ENCODE measurements at regions not wholly inside any gene's neighbourhood (a gene's known extent, or its start where the extent isn't known, plus 50 kb on each side); places are given as distances from the start of the nearest gene placed in this dataset.
"Not testable (repeated sequence)": the region's sequence is repeated elsewhere in the genome, so short reads cannot be mapped to it uniquely, and the experiment has no call there.

DNA sequence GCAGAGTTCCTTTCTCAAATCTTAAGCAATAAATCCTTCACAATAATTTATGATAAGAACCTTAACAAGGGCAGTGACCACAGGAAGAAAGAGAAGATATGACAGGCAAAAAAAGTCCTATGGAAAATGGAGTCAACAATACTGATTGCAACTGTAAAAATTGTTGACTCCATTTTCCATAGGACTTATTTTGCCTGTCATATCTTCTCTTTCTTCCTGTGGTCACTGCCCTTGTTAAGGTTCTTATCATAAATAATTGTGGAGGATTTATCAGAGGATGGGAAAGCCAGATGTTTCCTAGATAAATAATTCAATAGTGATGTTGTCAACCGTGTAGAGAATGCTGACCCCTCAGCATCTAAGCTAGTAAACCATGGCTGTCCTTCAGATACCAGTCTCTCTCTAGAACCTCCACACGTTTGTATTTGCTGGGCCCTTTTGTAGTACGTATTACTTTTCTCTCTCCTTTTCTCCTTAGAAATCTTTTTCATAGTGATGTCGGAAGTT, 172.6 kb upstream of the BET1 start:
- DNase-seq, result no peak

DNA sequence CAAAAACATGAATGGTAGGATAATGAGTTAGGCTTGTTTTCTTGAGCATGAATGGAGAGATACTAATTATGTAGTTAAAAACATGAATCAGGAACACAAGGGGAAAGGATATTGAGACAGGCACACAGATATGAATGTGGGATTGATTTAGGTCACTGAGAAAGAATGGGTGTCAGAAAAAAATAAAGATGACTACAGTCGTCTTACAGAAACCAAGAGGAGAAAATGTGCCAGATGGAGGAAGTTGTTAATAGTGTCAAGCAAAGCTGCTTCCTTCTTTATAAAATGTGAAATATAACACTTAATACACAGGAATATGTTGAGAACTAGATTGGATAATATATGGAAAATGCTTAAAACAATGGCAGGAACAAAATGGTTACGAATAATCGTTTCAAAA, 173.3 kb upstream of the BET1 start:
- no peak for DNase-seq

DNA sequence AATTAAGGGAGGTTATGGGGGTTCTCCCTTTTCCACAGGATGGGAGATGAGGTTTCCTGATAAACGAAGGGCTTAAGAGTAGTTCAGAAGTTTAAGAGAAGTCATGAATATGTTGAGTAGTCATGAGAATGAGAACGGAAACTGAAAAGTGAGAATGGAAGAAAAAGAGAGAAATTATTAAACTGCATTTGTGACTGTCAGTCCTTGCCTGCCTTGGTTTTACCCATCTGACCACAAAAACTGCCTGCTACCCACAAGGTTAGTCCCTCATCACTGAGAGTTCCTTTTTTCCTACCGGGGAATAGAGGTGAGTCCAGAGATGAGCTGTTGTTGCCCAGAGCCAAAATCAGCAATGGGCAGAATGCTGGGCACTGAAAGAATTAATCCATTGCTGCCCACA, 174.1 kb upstream of the BET1 start:
- DNase-seq, result no peak

DNA sequence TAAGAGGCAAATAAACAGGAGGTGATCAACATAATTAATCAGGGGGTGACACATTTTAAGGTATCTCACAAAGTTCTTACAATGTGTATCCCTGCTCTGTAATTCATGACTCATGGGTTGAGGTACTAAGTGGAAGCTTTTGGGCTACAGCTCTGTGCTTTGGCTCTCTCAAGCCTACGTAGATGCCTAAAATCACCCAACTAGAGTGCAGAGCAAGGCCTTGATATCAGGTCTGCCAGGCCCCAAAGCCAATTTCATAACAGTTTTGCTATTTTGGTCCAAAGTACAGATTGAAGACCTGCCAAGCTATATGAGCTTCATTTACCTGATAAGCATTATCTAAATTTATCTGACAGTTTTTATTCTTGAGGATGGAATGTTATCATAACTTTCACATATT, 175.3 kb upstream of the BET1 start:
- no peak for DNase-seq

DNA sequence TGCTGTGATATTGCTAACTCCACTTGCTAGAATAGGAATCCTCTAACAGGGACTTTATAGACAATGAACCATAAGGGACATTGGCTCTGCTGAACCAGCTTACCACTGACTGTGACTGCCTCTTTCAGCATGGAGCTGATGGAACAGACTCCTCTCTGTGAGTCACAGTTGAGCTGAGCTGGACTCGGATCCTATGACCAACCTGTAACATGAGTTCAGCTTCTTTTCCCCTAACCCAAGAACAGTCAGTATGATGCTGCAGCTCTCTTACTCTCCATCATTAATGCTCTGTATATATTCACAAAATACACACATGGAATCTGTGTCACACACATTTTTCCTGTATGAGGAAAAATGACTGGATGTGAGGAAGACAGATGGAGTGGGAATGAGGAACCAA, 177.9 kb upstream of the BET1 start:
- no peak for DNase-seq

DNA sequence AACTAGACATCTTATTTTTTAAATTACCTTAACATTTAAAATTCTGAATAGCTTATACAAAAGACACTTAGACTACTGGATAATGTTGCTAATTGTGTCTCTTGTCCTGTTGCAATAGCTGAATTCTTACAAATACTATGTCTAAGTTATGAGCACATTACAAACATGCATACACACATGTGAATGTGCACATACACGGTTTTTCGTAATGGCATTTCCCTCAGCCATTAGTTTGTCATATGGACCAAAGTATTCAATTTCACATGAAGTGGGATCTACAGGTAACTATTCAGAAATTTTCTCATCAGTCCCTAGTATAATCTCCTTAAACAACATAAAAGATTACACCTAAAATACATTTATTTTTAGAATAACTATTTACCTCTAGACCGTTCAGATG, 178.6 kb upstream of the BET1 start:
- no peak for DNase-seq

DNA sequence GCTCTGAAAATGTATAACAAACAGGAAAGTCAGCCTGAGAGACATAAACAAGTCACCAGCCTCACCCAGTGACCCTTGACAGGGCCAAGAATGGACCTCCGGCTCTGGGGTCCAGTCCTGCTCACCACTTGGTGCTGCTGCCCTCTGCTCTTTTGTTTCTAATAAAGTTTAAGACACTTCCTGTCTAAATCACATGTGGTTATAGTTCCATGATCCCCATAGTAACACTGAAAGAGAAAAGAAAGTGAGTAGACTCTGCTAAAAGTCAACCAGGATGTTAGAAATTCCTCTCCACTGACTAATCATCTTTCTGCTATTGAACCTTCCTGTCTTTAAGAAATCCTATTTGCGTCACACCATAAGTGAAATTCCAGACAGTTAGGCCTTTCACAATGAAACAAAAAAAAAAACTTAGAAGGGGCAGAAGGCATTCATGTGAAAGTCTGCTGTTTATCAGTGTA, 179.2 kb upstream of the BET1 start:
- no peak for DNase-seq

DNA sequence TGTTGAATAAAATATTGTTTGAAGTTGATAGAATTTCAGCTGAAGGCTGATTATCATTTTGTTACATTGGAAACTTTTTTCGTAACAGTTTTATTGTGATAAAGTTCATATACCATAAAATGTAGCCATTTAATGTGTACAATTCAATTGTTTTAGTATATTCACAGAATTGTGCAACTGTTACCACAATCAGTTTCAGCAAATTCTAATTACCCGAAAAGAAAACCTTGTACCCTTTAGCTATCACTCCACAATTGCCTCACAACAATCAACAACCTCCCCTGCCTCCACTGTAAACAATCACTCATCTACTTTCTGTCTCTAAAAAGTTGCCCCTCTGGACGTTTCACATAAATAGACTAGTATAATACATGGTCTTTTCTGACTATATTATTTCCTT, 179.7 kb upstream of the BET1 start:
- DNase-seq, result no peak

DNA sequence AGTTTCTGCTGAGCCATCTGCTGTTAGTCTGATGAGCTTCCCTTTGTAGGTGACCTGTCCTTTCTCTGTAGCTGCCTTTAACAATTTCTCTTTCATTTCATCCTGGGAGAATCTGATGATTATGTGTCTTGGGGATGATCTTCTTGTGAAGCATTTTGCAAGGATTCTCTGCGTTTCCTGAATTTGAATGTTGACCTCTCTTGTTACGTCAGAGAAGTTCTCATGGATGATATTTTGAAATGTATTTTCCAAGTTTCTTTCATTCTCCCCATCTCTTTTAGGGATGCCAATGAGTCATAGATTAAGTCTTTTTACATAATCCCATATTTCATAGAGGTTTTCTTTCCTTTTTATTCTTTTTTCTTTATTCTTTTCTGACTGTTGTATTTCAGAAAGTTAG, 184.2 kb upstream of the BET1 start:
- DNase-seq, result no peak

DNA sequence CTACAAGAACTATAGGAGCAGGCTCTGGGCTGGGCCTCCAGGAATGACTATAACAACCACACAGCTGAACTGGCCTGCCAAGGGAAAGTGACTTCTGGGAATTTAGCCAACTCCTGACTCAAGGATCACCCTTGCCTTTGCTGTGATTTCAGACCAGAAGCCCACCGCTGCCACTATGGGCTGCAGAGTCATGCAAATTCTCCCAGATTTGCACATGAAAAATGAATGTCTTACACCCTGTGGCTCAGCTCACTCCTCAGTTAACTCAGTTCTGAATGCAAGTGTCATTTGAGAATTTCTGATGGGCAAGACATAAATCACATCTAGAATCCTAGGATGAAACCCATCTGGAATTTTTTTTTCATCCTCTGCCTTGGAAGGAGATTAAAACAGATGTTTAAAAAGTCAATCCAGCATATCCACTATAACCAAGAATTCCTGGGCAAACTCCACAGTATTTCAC, 186.5 kb upstream of the BET1 start:
- no peak for DNase-seq

DNA sequence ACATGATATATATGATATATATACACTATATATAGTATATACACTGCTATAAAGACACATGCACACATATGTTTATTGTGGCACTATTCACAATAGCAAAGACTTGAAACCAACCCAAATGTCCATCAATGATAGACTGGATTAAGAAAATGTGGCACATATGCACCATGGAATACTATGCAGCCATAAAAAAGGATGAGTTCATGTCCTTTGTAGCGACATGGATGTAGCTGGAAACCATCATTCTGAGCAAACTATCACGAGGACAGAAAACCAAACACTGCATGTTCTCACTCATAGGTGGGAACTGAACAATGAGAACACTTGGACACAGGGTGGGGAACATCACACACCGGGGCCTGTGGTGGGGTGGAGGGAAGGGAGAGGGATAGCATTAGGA, 190.3 kb upstream of the BET1 start:
- DNase-seq, result not testable (repeated sequence)

DNA sequence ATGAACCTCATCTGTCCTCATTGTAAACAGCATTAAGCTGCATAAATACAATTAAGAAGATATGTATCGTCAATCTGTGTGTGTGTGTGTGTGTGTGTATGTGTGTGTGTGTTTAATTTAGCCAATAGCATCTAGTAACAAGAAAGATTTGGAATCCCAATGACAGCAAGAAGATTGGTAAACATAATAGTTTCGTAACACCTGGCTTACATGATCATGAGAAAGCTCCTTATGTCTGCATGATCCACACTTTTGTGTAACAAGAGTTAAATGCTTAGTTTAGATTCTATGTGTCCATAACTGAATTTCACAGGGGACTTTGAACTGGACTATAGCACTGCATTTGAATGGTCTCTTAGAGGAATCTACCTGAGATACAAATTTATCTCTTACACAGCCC, 191.0 kb upstream of the BET1 start:
- DNase-seq, result no peak

DNA sequence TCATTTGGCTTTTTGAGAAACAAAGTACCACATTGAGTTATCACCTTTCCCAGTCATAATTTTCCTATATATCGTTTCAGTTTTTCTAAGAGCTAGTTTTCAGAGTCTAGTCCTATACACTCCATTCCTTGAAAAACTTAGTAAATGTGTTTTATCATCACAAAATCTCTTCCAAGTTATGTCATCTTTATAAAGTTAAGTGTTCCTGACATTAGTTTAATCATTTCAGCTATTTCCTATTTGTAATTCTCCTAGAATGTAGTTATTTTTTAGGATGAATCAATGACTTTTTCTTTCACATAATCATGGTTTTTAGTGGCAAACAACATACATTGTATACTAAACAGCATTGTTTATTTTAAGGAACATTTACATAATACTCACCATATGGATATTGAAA, 191.7 kb upstream of the BET1 start:
- no peak for DNase-seq

DNA sequence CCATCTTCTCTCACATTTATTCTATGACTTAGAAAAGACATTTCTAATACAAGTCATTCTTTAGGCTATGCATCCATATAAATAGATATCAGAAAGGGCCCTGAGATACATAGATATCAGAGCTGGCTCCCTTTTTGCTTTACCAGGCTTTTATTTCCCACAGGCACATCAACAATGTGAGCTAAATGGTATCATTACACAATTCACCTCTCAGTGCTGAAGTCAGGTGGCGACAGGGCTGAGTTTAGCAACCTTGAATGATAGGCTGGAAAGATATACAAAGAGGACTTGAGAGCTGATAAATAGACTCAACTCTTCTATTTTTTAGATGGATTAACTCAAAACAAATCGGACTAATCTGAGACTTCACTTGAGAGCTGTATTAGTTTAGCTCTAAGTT, 189.2 kb upstream of the COL1A2 start:
- DNase-seq, result no peak

DNA sequence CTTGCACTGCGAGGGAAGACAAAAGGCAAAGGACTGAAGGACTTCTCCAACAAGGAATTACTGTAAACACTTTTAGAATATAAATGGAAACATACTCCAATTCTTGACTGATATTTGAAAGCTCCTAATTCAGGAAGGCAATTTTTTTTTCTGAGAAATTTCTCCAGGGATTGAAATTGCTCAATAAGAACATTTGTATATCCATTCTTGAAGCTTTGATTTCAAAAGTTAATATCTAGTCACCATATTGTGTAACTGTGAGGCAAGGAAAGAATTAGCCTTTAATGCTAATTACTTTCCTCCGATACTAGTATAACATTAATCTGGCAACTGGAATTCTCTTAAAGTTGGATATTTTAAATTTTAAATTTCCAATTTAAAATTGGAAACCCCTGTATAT, 188.4 kb upstream of the COL1A2 start:
- no peak for DNase-seq

DNA sequence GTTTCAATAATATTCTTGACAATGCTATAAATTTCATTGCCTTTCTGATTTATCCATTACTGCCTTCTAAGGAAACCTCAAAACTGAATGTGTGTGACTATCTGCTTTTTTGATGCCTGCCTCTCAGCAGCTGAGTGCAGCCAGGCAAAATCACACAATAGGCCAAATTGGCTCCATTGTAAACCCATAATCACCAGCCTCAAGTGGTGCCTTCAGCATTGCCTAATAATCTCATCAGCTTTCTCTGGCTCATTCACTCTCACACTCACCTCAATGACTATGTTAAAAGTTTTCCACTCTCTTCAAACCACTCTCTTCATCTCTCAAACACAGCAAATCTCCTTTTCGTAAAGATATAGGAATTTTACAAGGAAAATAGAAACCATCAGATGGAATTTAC, 182.5 kb upstream of the COL1A2 start:
- DNase-seq, result no peak

DNA sequence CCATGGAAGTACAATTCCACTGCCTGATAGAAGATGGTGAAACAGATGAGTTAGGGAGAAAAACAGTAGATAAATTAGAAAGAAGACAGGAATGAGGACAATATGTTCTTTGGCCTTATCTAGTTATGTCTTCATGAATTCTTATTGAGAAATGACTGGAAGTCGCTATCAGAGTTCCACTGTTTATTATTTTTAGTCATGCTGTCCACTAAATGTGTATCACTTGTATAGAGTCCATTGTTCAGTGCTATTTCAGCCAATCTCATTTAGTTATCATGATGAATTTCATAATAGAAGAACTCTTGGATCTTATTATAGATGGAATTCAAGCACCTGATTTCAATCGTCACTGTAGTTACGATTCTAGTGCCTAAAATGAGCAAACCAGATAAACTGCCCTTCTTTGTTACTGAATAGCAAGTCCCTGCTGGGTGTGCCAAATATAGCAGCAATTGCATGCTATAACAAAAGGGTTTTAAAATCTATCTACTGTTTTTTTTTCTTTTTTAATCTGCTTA, 177.7 kb upstream of the COL1A2 start:
- no peak for DNase-seq

DNA sequence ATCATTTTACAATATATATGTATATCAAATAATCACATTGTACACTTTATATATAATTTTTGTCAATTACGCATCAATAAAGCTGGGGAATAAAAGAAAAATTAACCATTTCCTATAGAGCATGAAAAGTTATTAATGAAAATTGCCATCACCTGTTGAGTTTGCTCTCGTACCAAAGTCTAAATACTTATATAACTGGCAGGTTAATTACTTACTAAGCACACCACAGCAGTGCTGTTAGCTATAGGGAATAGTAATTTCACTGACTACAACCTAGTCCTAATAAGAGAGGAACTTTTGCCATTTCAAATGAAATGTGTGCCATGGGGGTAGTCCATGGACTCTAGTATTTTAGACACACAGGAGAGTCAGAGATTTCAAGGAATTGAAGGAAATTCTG, 176.9 kb upstream of the COL1A2 start:
- DNase-seq, result no peak

DNA sequence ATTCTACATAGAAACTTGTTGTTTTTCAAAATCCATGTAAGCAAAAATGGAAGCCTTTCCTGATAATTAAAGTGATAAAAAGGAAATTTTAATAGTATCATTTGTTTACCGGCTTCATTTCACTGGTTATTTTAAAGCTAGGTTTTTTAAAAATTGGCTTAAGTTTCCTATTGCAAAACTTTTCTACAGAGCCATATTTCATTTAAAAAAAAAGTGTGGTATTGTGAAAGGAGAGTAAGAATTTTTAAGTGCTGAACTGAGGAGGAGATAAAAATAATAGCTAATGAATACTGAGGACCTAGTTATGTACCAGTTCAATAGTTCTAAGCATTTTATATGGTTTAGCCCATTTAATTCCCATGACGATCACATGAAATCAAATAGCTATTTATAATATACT, 172.2 kb upstream of the COL1A2 start:
- DNase-seq, result no peak

DNA sequence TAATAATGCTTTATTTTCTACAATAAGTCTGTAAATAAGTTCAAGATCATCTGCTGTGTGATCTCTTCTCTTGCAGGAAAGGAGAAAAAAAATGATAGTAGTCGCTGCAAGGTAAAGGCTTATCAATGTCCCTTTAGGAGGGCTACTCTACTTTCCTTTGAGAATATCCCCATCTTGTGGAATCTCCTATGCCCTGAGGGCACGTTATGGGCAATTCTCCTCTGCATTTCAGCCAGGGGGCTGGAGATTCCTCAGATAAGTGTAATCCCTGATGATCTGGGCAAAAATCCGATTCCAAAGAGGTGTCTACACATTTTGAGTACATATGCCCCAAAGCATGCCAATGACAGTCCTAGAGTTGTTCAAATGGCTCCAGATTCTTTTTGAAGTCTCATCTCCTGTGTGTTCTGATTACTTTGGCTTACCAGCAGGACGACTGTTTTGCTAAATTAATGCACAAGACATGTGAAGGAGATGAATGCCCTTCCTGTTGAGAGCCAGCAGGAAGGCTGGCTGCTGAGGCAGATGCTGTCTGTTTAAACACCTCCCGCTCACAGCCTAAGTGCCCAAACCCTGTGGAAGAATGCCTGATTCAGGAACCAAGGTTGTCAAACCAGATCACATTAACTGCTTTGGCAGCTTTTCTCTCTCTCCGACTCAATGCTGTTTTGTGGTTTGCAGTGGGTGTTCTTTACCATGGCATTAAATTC, 171.2 kb upstream of the COL1A2 start:
- peak; percentile 78 for DNase-seq

DNA sequence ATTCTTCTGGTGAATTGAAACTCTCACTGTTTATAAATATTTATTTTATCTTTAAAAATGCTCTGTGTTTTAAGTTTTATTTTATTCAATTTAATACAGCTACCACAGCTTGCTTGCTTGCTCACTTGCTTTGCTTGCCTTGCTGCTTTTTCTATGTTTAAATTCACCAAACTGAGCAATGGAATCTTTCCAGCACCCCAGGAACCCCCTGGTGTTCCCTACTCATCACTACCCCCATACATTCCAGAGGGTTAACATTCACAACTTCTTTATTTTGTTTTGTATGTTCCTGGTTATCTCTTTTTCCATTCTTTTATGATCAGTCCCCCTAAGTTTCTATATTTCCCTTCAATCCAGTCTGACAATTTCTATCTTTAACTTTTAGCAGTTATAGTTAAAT, 166.5 kb upstream of the COL1A2 start:
- no peak for DNase-seq

DNA sequence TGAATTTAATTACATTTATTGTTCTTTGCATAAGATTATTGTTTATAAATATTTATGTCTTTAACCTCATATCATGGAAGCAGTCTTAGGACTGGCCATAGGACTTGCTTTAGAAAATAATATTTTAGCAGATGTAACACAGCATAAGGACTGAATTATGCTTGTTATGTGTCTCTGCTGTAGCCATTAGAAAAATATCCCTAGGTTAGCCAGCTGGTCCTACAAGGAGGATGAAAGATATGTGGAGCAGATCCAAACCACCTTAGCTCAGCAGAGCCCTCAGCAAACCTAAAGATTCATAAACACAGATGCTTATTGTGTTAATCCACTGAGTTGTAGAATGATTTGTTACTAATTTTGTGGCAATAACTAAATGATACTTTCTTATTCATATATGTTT, 166.0 kb upstream of the COL1A2 start:
- DNase-seq, result no peak

DNA sequence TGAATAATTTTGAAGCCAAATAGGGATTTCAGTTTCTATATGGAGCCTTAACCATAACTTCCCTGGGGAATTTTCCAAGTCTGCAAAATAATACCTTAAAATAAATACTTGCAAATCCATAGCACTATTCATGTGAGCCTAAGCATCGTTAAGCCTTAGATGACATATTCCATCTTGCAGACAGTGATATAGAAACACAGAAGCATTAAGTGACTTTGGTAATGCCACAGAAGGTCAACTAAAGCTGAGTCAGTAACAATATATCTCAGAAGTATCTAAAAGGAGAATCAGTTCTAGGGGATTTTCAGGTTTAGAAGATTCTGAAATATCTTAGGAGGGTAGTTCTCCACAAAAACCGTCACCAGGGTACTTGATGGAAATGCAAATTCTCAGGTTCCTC, 163.4 kb upstream of the COL1A2 start:
- DNase-seq, result no peak

DNA sequence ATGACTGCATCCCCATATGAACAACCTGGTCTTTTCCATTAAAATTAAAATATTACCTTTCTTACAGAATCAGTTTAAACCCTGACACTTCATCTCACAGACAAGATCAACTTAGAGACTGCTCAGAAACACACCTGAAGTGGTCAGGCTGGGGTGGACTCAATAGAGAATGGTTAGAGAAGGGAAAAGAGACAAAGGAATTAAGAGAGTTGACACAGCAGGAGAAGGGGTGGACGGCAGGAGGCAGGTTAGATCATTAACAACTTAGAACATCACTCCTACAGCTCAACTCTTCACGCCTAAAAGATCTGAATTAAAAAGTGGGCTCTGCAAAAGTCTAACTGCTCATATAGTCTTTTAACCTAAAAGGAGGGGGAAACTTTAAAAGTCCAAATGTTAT, 157.7 kb upstream of the COL1A2 start:
- no peak for DNase-seq

DNA sequence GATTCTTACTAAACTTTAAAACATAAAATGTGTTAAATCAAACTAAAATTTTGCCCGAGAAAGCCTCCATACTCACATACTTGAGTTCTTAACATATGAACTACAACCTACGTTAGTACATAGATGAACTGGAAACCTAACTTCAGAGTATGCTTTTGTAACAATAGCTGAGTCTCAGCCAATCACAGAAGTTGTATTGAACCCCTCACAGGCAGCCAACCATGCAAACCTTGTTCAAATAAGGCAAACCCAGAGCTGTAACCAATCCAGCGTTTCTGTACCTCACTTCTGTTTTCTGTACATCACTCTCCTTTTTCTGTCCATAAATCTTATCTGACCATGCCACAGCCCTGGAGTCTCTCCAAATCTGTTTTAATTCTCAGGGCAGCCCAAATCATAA, 157.3 kb upstream of the COL1A2 start:
- DNase-seq, result no peak

All from retina (tissue), 1 donor.